WI38 (cell line): ENCODE measurements at regions not wholly inside any gene's neighbourhood (a gene's known extent, or its start where the extent isn't known, plus 50 kb on each side); places are given as distances from the start of the nearest gene placed in this dataset.
"Not testable (repeated sequence)": the region's sequence is repeated elsewhere in the genome, so short reads cannot be mapped to it uniquely, and the experiment has no call there.

Experiments
- H3K4me3 ChIP-seq: 2 replicates; pipeline ENCODE4 v1.5.1; 2011; ENCODE audit warnings: low read depth, mild to moderate bottlenecking, control low read depth, low read length
- CTCF ChIP-seq: IDR thresholded peaks from 2 replicates; pipeline ENCODE4 v1.5.1; 2012; ENCODE audit warnings: low read depth, mild to moderate bottlenecking, control low read depth, low read length

DNA sequence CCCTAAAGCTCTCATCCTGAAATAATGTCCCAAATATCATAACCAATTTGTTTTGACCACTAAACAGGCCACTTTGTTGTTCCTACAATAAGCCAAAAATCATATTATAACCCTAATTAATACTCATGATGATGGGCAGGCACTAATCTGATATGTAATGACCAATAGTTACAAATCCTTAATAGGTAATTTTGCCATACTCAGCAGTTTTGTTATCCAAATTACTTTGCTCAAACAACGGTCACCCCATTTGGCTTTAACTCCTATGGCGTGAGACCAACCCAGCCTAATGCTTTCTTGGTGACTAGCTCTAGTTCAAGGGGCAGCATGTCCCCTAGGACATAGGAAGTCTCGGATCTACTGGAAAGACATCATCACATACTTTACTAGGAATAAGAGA is 123.2 kb upstream of the ID4 start:
- H3K4me3 ChIP-seq = no peak overlapping the region
- no peak for TF ChIP-seq CTCF

DNA sequence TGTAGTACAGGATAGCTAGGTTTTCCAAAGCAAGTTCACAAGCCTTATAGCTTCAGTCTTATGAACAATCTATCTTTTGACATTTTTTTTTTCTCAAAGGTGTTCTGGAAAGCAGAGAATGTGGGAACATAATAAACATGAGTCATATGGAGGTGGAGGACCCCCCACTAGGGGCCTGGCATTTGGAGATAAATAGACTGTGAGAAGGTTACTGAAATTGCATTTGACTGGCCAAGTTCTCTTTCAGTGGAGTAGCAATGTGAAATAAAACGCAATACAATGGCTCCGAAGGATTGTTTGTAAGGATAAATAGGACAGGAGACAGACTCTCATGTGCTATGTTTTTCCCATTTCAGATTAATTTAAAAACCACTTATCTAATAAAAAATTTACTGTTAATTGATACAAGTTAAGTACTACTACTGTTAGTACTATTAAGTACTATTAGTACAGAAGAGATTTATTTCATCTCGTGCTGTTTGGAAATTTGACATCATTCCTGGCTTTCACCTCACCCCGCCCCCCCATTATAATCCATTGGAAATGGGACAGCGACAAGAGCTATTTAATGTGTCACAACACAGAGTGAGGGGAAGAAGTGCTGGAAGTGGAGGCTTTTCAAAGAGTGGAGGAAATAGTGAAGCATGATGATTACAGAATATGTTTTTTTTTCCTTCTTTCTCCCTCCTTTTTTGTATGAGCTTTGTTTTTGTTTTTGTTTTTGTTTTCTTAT is 122.6 kb upstream of the ID4 start:
- no peak for TF ChIP-seq CTCF
- H3K4me3 ChIP-seq = no peak overlapping the region

GRCh38 chr6:19715167-19715551 is 122.0 kb upstream of the ID4 start:
- TF ChIP-seq CTCF = no peak
- no peak overlapping the region for H3K4me3 ChIP-seq

DNA sequence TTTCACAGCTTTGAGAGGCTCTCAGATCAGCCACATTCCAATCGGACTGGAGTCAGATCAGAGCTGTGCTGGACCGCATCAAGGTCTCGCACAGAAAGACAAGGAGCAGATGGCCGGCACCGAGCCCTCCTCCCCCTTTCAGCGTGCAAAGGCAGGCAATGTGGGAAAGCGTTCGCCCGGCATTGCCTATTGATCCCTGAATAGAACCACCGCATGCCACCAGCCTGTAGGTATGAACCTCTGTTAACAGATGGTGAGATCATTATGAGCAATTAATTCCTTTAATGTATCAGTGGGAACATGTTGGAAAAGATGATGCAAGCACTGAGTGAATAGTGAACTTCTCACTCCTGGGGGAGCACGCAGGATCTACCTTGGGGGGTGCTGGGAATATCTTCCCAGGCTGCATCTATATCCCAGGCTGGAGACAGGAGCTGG is 117.5 kb upstream of the ID4 start:
- TF ChIP-seq CTCF = no peak
- 0 out of 2 replicates have a peak overlapping the region, but pooled peaks have one; percentile 2 for H3K4me3 ChIP-seq

DNA sequence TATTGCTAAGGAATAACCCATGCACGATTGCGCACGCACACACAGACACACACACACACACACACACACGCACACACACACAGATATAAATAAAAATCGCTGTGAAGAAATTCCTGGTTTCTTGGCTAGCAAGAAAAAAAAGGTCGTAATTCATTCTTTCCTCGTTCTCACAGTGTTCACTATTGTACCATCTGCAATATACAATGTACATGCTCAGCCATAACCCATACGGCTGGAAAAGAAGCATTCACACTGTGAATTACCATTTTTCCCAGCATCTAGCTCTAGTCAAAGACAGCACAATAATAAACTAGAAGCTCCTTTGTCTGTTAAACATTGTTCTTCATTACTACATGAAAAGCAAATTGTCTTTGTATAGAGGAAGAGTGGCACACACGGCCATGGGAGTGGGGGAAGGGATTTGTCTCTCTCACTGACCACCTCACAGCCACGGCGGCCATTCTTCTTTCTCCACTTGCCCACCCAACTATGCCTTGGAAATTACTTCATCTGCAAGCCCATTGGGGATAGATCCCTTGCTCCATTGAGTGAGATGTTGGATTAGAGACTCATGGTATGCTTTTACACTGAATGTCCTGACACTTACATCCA is 115.3 kb upstream of the ID4 start:
- no peak for TF ChIP-seq CTCF

DNA sequence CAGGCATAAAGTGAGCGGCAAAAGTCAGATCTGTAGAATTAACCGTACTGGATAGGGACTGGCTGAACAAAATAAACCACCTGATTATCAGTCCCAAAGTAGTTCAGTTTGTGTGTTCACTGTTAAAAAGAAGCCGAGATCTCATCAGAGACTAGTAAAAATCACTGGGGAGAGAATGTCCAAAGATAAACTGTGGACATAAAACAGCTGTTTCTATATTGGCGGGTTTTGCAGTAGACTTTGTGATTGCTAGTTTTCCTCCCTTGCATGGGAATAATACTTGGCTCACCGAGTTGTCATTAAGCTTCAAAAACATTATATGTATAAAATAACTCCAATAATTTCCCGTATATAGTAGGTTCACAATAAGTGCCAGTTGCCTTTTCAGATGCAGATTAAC is 114.2 kb upstream of the ID4 start:
- H3K4me3 ChIP-seq = no peak overlapping the region
- TF ChIP-seq CTCF = no peak

More for the DNA sequence above, 115.3 kb upstream of the ID4 start:
- H3K4me3 ChIP-seq = no peak overlapping the region

- no peak for TF ChIP-seq CTCF
- H3K4me3 ChIP-seq = no peak overlapping the region
Observed at GRCh38 chr6:19723545-19723944, 113.6 kb upstream of the ID4 start.

DNA sequence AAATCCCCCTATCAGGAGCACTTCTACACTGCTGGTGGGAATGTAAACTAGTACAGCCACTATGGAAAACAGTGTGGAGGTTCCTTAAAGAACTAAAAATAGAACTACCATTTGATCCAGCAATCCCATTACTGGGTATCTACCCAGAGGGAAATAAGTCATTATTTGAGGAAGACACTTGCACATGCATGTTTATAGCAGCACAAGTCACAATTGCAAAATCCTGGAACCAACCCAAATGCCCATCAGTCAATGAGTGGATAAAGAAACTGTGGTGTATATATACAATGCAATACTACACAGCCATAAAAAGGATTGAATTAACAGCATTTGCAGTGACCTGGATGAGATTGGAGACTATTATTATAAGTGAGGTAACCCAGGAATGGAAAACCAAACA is 111.7 kb upstream of the ID4 start:
- H3K4me3 ChIP-seq = not testable (repeated sequence)
